HUES6 (cell line): ENCODE measurements at regions not wholly inside any gene's neighbourhood (a gene's known extent, or its start where the extent isn't known, plus 50 kb on each side); places are given as distances from the start of the nearest gene placed in this dataset.

Source experiments
- H3K27ac ChIP-seq: 2 replicates; pipeline ENCODE4 v1.7.0; 2013; ENCODE audit warnings: low read depth, mild to moderate bottlenecking, low read length, inconsistent platforms
- H3K27me3 ChIP-seq: 2 replicates; pipeline ENCODE4 v1.6.1; 2013; ENCODE audit warnings: low read length; ENCODE audit not compliant: control insufficient read depth, insufficient read depth
- H3K36me3 ChIP-seq: 2 replicates; pipeline ENCODE4 v1.6.1; 2013; ENCODE audit warnings: low read length; ENCODE audit not compliant: control insufficient read depth, insufficient read depth
- H3K4me1 ChIP-seq: 2 replicates; pipeline ENCODE4 v1.6.1; 2013; ENCODE audit warnings: low read length; ENCODE audit not compliant: control insufficient read depth, insufficient read depth
- H3K4me3 ChIP-seq: 2 replicates; pipeline ENCODE4 v1.5.1; 2013; ENCODE audit warnings: low read depth, low read length
- H3K9ac ChIP-seq: one replicate; pipeline ENCODE4 v1.6.1; 2013; ENCODE audit warnings: mild to moderate bottlenecking, low read length
- H3K9me3 ChIP-seq: 2 replicates; pipeline ENCODE4 v1.6.1; 2013; ENCODE audit warnings: low read depth, low read length; ENCODE audit not compliant: control insufficient read depth, insufficient read depth

DNA sequence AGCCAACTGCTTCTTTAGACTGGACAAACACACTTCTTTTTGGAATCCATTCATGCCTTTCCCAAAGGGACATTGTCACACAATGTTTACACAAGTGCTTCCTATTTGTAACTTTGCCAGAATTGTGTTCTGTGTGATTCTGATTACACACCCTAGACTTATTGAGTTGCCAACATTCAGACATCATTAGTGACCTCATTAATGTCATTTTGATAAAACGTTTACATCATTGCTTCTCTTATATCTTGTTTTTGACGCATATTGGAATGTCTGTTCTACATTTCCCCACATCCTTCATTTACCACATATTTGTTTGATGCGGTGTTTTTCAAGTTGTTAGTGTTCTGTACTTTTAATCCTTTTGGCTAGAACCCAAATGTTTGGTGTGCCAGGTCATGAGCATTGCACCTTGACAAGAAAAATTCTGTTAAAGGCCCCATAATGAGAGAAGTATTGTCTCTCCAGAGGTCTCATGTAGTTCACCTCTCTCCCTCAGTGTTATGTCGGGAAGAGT, 305.5 kb downstream of the AEBP2 start:
- H3K9ac ChIP-seq, result no peak overlapping the region
- no peak overlapping the region for H3K4me3 ChIP-seq
- H3K9me3 ChIP-seq, result no peaks in the 10 kb centered on the region
- H3K36me3 ChIP-seq, result no peaks in the 10 kb centered on the region
- H3K27me3 ChIP-seq, result no peaks in the 10 kb centered on the region
- H3K4me1 ChIP-seq, result no peaks in the 10 kb centered on the region
- H3K27ac ChIP-seq, result no peak overlapping the region

DNA sequence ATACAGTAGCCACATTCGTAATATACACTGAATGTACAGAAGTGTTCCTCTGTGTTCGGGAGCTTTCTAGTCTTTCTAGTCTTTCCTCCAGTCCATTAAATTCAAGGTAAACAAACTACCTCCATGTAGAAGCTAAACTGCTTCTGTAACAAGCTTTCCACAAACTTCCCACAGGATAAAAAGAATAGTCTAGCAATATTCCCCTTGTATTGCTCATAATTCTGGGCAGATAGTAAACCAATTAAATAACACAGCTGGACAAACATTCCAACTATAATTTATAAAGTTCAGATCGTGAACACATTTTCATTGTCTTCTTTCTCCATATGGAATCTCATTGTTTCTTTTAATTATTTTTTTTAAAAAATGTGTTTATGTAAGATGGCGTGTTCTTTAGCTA, 307.2 kb downstream of the AEBP2 start:
- H3K9ac ChIP-seq, result no peak overlapping the region
- H3K36me3 ChIP-seq, result no peaks in the 10 kb centered on the region
- H3K27me3 ChIP-seq, result no peaks in the 10 kb centered on the region
- H3K27ac ChIP-seq, result no peak overlapping the region
- no peaks in the 10 kb centered on the region for H3K9me3 ChIP-seq
- no peak overlapping the region for H3K4me3 ChIP-seq
- H3K4me1 ChIP-seq, result no peaks in the 10 kb centered on the region

DNA sequence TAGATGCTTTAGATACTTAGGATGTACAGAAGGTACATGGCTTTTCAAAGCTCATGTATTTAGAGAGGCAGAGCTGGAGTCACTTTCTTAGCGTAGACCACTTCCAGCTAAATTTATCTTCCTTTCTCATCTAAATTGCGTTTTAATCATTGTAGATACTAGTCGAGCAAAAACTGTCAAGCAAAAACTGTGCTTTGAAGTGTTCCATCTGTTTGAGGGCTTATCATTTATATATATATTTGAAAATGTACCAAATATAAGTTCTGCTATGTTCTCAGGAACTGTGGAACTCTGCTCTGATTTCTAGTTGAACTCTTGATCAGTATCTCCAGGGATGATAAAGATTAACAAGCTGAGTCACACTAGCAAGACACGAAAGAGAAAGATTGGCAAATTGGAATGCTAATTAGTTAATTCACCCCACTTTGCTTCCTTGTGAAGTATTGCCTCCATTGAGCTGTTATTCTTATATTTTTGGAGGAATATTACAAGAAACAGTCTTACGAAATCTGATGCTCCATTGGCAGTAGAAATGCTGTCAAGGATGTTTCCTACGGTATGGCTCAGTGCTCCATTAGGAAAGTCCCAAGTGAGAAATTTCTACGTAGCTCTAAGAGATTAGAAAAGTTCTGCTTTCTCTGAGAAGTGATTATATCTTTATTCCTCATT, 310.7 kb downstream of the AEBP2 start:
- Histone ChIP-seq H3K9me3 (peaks cover 7% of the 10 kb centered on the region; the same call in 1 of the 2 replicates), H3K27me3 (no peaks in the 10 kb centered on the region), H3K4me3 (no peak overlapping the region), H3K9ac (no peak overlapping the region), H3K27ac (no peak overlapping the region), H3K4me1 (no peaks in the 10 kb centered on the region), H3K36me3 (no peaks in the 10 kb centered on the region)

DNA sequence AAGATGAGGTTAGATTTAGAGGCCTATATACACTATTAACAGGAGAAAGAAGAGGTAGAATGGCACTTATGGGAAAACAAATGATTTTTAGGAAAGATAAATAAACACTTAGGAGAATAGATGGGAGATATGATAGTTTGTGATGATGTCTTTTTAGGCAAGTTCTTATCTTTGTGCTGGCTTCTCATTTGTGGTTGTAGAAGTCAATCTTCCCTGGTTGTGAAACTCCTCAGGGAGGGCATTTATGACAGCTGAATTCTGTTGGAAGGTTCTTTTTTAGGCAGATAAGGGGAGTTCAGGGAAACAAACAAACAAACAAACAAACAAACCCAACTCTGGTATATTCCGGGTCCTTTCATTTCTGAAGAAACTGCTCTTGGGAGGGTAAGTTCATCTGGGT, 311.8 kb downstream of the AEBP2 start:
- Histone ChIP-seq H3K9ac (no peak overlapping the region), H3K4me3 (no peak overlapping the region), H3K27ac (no peak overlapping the region)

DNA sequence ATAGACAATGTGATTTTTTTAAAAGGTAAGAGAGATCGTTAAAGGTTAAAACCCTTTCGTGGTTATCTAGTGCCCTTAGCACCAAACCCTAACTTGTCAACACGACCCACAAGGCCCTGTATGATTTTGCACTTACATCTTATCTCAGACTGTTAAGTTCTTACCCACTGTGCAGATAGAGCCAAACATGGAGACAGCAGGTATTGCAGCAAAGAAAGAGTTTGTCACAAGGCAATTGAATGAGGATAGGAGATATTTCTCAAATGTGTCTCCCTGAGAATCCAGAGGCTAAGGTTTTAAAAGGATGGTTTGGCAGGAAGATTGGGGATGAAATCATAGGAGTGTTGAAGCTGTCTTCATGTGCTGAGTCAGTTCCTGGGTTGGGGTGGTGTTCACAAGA, 313.4 kb downstream of the AEBP2 start:
- Histone ChIP-seq H3K9me3 (peaks cover 7% of the 10 kb centered on the region; the same call in 1 of the 2 replicates), H3K27ac (no peak overlapping the region), H3K4me1 (no peaks in the 10 kb centered on the region), H3K4me3 (no peak overlapping the region), H3K27me3 (no peaks in the 10 kb centered on the region), H3K36me3 (no peaks in the 10 kb centered on the region), H3K9ac (no peak overlapping the region)

More for the DNA sequence above, 311.8 kb downstream of the AEBP2 start:
- Histone ChIP-seq H3K4me1 (no peaks in the 10 kb centered on the region), H3K36me3 (no peaks in the 10 kb centered on the region), H3K27me3 (no peaks in the 10 kb centered on the region), H3K9me3 (peaks cover 7% of the 10 kb centered on the region; the same call in 1 of the 2 replicates)

DNA sequence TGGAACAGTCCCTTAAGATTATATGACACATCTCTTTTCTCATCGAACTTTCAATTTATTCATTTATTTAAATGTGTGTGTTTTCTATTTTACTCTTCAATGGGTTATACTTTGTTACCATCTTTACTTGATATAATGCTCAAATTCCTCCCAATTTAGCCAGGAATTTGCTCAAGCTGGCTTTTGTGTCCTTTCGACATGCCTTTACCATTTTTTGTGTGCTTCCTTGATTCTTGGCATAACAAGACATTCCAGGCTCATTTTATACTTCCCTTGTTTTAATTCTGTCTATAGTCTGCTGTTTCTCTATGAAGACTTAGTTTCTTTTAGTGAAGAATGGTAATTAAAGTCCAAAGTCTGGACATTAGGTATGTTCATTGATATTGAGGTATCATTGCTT, 315.8 kb downstream of the AEBP2 start:
- Histone ChIP-seq H3K27ac (no peak overlapping the region), H3K9me3 (peaks cover 7% of the 10 kb centered on the region; the same call in 1 of the 2 replicates), H3K9ac (no peak overlapping the region), H3K4me1 (no peaks in the 10 kb centered on the region), H3K36me3 (no peaks in the 10 kb centered on the region), H3K4me3 (no peak overlapping the region), H3K27me3 (no peaks in the 10 kb centered on the region)

DNA sequence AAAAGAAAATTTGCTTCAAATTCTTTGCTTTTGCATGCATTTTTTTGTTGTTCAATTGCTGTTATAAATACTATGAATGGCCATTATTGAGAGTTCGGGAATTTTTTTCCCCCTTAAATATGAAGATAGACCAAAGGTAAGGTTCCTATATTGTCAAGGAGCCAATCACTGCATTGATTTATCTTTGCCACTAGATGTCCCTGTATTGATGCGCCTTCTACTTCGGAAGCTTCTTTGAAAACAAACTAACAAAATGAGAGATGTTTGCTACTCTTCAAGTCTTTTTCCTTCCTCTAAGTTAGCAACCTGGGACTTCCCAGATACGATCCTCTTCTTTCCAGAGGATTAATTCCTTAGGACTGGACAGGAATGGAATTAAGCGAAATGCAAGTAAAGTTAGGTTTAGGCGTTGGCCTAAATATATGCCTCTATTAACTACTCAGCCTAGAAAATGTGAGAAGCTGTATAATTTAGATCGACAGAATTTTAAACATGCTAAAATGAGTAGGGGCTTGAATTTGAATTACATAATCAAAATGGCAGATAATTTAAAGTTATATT, 318.1 kb downstream of the AEBP2 start:
- H3K36me3 ChIP-seq, result no peaks in the 10 kb centered on the region
- no peaks in the 10 kb centered on the region for H3K4me1 ChIP-seq
- H3K4me3 ChIP-seq, result no peak overlapping the region
- H3K9ac ChIP-seq, result no peak overlapping the region
- H3K27ac ChIP-seq, result no peak overlapping the region
- H3K9me3 ChIP-seq, result peaks cover 7% of the 10 kb centered on the region; the same call in 1 of the 2 replicates
- no peaks in the 10 kb centered on the region for H3K27me3 ChIP-seq

DNA sequence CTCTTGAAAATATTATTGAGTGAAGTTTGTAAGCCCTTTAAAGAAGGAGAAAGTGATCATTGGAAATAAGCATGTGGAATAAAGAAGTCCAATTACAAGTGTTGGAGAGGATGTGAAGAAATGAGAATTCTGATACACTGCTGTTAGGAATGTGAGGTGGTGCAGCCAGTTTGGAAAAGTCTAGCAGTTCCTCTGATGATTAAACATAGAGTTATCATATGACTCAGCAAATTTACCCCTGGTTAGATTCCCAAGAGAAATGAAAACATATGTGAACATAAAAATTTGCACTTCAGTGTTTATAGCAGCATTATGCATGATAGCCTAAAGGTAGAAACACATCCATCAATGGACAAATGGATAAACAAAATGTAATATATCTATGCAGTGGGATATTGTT, 319.9 kb downstream of the AEBP2 start:
- Histone ChIP-seq H3K4me3 (no peak overlapping the region), H3K36me3 (no peaks in the 10 kb centered on the region), H3K27ac (no peak overlapping the region), H3K9me3 (no peaks in the 10 kb centered on the region), H3K27me3 (no peaks in the 10 kb centered on the region), H3K9ac (no peak overlapping the region), H3K4me1 (no peaks in the 10 kb centered on the region)

DNA sequence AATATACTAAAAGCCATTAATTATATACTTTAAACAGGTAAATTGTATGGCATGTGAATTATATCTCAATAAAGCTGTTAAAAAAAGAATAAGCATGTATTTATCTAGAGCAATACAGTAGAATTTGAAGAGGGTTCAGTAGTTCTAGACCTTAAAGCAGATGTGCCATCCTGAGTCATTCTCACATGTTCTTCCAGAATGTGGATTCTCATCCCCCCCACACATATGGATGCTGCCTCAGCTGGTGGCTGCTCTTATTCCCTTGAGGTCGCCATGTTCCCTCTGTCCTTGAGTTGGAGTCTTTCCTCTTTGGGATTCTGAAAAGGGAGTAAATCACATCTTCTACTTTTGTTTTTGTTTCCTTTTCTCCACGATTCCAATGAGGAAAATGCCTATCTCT, 321.3 kb downstream of the AEBP2 start:
- no peak overlapping the region for H3K9ac ChIP-seq
- no peak overlapping the region for H3K27ac ChIP-seq

DNA sequence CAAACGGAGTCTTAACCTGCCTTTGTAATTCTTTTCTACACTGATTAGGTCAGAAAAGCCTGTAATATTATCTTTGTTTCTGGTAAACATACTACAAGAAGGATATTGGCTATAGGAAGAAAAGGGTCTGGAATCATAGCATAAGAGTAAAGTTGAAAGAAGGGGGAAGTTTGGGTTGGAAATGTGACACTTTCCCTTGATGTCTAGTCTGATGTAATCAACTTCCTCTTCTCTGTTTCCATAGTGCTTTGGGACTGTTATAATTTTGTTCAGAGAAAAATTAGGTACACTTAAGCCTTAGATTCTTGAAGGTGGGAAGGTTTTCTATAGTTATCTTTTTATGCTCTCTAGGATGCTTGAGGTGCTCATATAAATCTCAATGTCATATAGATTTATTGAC, 322.2 kb downstream of the AEBP2 start:
- no peak overlapping the region for H3K4me3 ChIP-seq
- H3K4me1 ChIP-seq, result no peaks in the 10 kb centered on the region
- H3K27ac ChIP-seq, result no peak overlapping the region
- H3K9ac ChIP-seq, result no peak overlapping the region
- H3K27me3 ChIP-seq, result no peaks in the 10 kb centered on the region
- no peaks in the 10 kb centered on the region for H3K36me3 ChIP-seq
- no peaks in the 10 kb centered on the region for H3K9me3 ChIP-seq

More for the DNA sequence above, 321.3 kb downstream of the AEBP2 start:
- Histone ChIP-seq H3K9me3 (no peaks in the 10 kb centered on the region), H3K4me3 (no peak overlapping the region), H3K27me3 (no peaks in the 10 kb centered on the region), H3K36me3 (no peaks in the 10 kb centered on the region), H3K4me1 (no peaks in the 10 kb centered on the region)

DNA sequence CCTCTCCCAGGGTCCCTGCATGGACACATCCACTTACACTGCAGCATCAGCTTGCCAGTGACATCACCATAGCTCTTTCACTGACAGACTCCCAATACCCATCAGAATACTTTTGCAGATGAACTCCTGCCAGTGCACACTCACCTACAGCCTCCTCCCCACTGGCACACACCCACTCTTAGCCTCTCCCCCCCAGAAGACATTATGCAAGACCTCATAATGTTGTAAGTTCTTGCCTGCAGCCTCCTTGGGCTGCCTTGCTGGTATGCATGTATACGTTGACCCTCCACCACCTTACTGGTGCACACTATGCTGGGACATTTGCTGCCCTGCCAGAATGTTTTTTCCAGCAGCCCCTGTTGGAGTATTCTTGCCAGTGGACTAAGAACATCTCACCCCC, 324.2 kb downstream of the AEBP2 start:
- Histone ChIP-seq H3K27ac (no peak overlapping the region), H3K9ac (no peak overlapping the region), H3K4me3 (no peak overlapping the region), H3K4me1 (no peaks in the 10 kb centered on the region), H3K36me3 (no peaks in the 10 kb centered on the region), H3K9me3 (no peaks in the 10 kb centered on the region), H3K27me3 (no peaks in the 10 kb centered on the region)
